ENCODE measurements at regions not wholly inside any gene's neighbourhood (a gene's known extent, or its start where the extent isn't known, plus 50 kb on each side); places are given as distances from the start of the nearest gene placed in this dataset.

DNA sequence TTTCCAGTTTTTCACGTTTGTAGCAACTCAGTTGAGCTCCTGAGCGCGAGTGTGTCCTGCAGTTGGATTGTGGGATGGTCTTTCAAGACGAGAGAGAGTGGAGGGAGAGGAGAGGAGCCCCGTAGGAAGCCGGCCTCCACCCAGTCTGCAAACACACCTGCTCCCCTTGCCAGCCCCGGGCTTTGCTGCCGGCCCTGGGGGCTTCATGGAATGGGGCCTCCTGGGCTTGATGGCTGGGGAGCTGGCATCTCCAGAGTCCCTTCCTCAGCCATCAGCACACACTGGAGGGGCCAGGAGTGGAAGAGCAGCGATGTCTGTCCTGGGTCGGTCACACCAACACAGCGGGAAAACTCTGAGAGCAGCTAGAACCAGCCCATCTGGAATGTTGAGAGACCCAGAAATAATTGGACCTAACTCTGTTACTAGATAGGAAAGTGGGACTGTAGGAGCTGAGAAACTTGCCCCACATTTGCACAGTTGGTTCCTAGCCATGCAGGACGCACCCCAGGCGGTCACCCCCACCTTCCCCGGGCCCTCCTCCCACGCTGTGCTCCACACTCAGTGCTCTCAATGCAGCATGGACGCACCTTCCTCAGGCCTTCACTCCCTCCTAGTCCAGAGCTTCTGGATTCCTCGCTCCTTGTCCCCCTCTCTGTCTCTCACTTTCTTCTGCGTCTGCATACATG is 69.6 kb downstream of the PTGR3 start:
- DNase-seq (ENCODE audit: low read depth in 2 of 2) = no peak
- no peak overlapping the region for H2AFZ ChIP-seq (ENCODE audit: low read length)
- no peaks in the 10 kb centered on the region for H3K9me3 ChIP-seq (ENCODE audit: control insufficient read depth, insufficient read depth, low read depth, low read length)
- H3K9ac ChIP-seq (ENCODE audit: insufficient read depth, low read length) = no peak overlapping the region
- H3K79me2 ChIP-seq (ENCODE audit: control insufficient read depth, insufficient read depth, low read length) = no peaks in the 10 kb centered on the region
- no peak overlapping the region for H3K4me2 ChIP-seq (ENCODE audit: extremely low read depth, insufficient read depth, low read length)
- no peaks in the 10 kb centered on the region for H3K27me3 ChIP-seq (ENCODE audit: control insufficient read depth, insufficient read depth, low read length)
- TF ChIP-seq, protein P1, sequence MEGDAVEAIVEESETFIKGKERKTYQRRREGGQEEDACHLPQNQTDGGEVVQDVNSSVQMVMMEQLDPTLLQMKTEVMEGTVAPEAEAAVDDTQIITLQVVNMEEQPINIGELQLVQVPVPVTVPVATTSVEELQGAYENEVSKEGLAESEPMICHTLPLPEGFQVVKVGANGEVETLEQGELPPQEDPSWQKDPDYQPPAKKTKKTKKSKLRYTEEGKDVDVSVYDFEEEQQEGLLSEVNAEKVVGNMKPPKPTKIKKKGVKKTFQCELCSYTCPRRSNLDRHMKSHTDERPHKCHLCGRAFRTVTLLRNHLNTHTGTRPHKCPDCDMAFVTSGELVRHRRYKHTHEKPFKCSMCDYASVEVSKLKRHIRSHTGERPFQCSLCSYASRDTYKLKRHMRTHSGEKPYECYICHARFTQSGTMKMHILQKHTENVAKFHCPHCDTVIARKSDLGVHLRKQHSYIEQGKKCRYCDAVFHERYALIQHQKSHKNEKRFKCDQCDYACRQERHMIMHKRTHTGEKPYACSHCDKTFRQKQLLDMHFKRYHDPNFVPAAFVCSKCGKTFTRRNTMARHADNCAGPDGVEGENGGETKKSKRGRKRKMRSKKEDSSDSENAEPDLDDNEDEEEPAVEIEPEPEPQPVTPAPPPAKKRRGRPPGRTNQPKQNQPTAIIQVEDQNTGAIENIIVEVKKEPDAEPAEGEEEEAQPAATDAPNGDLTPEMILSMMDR (conservative IDR thresholded peaks at IDR 0.05 in 1 of 2, IDR thresholded peaks at IDR 0.05 in 1 of 2; ENCODE audit: low read depth in 1 of 2, low read length in 2 of 2) = no peak
- TF ChIP-seq EZH2 (IDR thresholded peaks at IDR 0.05; ENCODE audit: low read length, missing control alignments) = no peak
- no peak overlapping the region for H3K4me3 ChIP-seq (replicated peaks in 1 of 4; ENCODE audit: control extremely low read depth in 1 of 4, insufficient read depth in 1 of 4, low read depth in 3 of 4, low read length in 4 of 4)
- H3K4me1 ChIP-seq (ENCODE audit: control insufficient read depth, extremely low read depth, insufficient read depth, low read length) = no peaks in the 10 kb centered on the region
- H3K36me3 ChIP-seq (ENCODE audit: control insufficient read depth, insufficient read depth, low read length) = no peaks in the 10 kb centered on the region
- no peaks in the 10 kb centered on the region for H4K20me1 ChIP-seq (ENCODE audit: control insufficient read depth, extremely low read depth, insufficient read depth, low read length)
- no peak overlapping the region for H3K27ac ChIP-seq (ENCODE audit: insufficient read depth, low read length)

DNA sequence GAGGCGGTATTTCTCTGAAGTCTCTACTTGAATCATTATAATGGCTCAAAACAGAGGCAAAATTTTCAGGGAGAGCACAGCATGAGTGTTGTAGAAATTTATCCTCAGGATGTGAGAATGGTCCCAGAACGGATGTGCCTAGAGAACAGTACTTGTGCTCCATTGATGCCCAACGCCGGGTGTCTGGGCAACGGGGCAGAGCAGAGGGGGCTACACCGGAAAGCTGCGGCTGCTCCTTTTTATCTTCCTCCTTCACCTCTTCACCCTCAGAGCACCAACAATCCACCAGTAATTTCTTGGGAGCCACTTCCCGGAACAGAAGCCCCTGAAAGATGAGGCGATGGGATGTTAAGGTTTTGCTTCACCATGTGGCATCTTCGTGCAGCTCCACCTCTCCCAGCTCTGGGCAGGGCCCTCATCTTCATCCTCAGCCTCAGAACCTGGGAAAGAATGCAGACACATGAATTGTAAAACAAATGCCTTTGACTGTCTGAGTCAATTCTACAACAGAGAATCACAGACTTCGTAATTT is 71.5 kb downstream of the PTGR3 start:
- no peaks in the 10 kb centered on the region for H3K36me3 ChIP-seq (ENCODE audit: control insufficient read depth, insufficient read depth, low read length)

DNA sequence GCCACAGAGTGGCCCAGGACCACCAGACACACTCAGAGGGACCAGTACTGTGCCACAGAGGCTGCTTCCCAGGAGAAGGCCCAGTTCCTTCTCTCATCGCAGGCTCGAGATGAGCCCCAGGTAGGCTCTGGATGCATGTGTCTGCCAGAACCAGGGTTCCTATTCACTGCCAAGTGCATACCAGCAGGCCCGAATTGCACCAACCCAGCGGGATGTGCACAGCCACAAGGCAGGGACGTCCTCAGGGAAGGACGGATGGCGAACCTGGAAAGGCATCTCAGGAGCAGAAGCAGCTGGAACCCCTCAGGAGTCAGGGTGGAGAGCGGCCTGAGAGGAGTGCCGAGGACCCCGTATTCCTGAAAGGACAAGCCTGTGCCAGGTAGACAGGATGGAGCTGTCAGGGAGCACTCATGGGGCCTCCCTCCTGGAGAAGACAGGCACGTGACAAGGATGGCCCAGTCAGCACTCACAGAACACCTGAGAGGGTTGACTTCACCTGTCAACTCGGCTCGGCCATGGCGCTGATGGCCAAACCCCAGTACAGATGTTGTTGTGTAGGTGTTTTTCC is 73.7 kb downstream of the PTGR3 start:
- Histone ChIP-seq H3K9ac (ENCODE audit: insufficient read depth, low read length) (no peak overlapping the region), H2AFZ (ENCODE audit: low read length) (no peak overlapping the region), H3K4me3 (replicated peaks in 1 of 4; ENCODE audit: control extremely low read depth in 1 of 4, insufficient read depth in 1 of 4, low read depth in 3 of 4, low read length in 4 of 4) (no peak overlapping the region), H3K4me2 (ENCODE audit: extremely low read depth, insufficient read depth, low read length) (no peak overlapping the region), H3K27me3 (ENCODE audit: control insufficient read depth, insufficient read depth, low read length) (no peaks in the 10 kb centered on the region), H3K79me2 (ENCODE audit: control insufficient read depth, insufficient read depth, low read length) (no peaks in the 10 kb centered on the region), H3K36me3 (ENCODE audit: control insufficient read depth, insufficient read depth, low read length) (no peaks in the 10 kb centered on the region), H3K4me1 (ENCODE audit: control insufficient read depth, extremely low read depth, insufficient read depth, low read length) (no peaks in the 10 kb centered on the region), H3K9me3 (ENCODE audit: control insufficient read depth, insufficient read depth, low read depth, low read length) (no peaks in the 10 kb centered on the region), H3K27ac (ENCODE audit: insufficient read depth, low read length) (no peak overlapping the region), H4K20me1 (ENCODE audit: control insufficient read depth, extremely low read depth, insufficient read depth, low read length) (no peaks in the 10 kb centered on the region)
- TF ChIP-seq, protein P1 (conservative IDR thresholded peaks at IDR 0.05 in 1 of 2, IDR thresholded peaks at IDR 0.05 in 1 of 2; ENCODE audit: low read depth in 1 of 2, low read length in 2 of 2) = no peak
- TF ChIP-seq EZH2 (IDR thresholded peaks at IDR 0.05; ENCODE audit: low read length, missing control alignments) = no peak
- DNase-seq (ENCODE audit: low read depth in 2 of 2) = no peak

More for the DNA sequence above, 71.5 kb downstream of the PTGR3 start:
- Histone ChIP-seq H3K4me3 (replicated peaks in 1 of 4; ENCODE audit: control extremely low read depth in 1 of 4, insufficient read depth in 1 of 4, low read depth in 3 of 4, low read length in 4 of 4) (no peak overlapping the region), H2AFZ (ENCODE audit: low read length) (no peak overlapping the region), H3K4me1 (ENCODE audit: control insufficient read depth, extremely low read depth, insufficient read depth, low read length) (no peaks in the 10 kb centered on the region), H3K4me2 (ENCODE audit: extremely low read depth, insufficient read depth, low read length) (no peak overlapping the region), H3K27ac (ENCODE audit: insufficient read depth, low read length) (no peak overlapping the region), H4K20me1 (ENCODE audit: control insufficient read depth, extremely low read depth, insufficient read depth, low read length) (no peaks in the 10 kb centered on the region), H3K9ac (ENCODE audit: insufficient read depth, low read length) (no peak overlapping the region), H3K27me3 (ENCODE audit: control insufficient read depth, insufficient read depth, low read length) (no peaks in the 10 kb centered on the region), H3K79me2 (ENCODE audit: control insufficient read depth, insufficient read depth, low read length) (no peaks in the 10 kb centered on the region), H3K9me3 (ENCODE audit: control insufficient read depth, insufficient read depth, low read depth, low read length) (no peaks in the 10 kb centered on the region)
- no peak for DNase-seq (ENCODE audit: low read depth in 2 of 2)
- TF ChIP-seq, protein P1 (conservative IDR thresholded peaks at IDR 0.05 in 1 of 2, IDR thresholded peaks at IDR 0.05 in 1 of 2; ENCODE audit: low read depth in 1 of 2, low read length in 2 of 2) = no peak
- TF ChIP-seq EZH2 (IDR thresholded peaks at IDR 0.05; ENCODE audit: low read length, missing control alignments) = no peak

Measured in fibroblast of lung (primary cell).